HG02943 (cell line): ENCODE measurements at regions not wholly inside any gene's neighbourhood (a gene's known extent, or its start where the extent isn't known, plus 50 kb on each side); places are given as distances from the start of the nearest gene placed in this dataset.

Experiments used
- ATAC-seq: cut with Tn5 transposase; IDR thresholded peaks from one replicate; pipeline ENCODE4 v1.9.1; 2021; ENCODE audit warnings: mild to moderate bottlenecking, low read depth, moderate library complexity; ENCODE audit not compliant: unreplicated experiment

DNA sequence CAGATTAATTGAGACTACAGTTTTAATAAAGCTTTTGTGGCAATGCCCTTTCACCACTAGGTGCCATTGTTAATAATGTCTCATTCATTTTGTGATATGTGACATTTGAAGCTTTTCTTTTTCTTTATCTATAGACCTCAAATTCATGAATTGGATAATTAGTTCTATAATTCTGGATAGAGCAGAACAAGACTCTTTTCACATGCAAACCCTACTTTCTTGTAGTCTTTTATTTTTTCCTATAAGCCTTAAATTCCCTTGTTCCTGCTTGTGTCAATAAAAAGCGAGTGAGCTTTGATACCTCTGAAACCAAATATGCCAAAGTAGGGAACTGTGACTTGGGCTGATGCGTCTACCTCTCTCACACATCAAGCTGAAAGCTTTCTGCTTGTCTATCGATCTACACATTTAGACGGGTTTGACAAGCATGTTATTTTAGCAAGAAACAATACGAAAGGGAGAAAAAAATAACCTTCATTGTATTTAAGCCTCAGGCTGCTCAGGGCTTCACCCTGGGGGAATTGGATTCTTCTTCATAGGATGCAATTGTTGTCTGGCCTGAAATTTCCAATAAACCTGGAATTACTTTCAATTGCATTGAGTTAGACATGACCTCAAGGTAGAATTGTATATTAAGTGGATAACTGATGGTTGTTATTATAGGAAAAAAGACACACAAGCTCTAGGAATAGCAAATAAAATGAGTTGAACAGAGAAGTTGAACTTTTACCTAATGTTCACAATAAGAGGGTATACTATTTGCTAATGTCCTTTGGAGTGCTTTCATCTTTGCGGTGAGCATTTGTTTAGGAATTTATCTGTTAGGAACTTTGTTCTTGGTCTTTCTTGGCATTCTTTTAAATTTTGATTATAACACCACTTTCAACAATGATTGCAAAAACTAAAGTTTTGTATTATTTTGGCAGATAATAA is 1150.2 kb upstream of the PCDH9 start:
- no peak for ATAC-seq

DNA sequence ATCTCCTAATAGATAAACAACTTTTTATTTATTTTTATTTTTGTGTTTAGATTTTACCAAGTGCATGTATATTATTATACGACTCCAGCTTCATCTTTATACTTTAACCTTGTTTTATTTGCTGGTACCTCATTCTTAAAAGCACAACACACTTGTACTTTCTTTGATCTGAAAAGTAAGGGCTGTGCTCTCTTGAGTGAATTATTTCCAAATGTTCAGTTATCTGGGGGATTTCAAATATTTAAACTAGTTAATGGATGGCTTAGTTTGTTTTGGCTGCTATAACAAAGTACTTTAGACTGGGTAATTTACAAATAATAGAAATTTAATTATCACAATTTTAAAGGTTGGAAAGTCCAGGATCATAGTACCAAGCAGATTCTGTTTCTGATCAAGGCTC is 1148.2 kb upstream of the PCDH9 start:
- ATAC-seq: no peak

DNA sequence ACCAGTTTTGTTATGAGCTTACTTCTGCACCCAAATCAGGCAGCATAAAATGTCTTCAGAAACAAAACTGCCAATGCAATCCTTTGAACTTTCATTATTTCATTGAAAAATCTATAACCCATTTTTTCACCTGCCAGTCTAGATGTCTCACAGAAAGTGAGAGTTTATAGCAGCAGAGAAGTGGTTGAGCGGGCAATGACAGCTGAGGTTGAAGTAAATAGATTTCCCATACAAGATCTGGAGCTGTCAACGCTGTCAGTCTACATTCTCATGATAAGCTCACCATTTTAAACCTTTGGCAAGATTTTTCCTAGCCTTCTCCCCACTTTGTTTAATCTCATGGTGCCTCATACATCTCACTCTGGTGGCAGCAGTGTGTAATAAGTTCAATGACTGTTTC is 1144.9 kb upstream of the PCDH9 start:
- no peak for ATAC-seq

DNA sequence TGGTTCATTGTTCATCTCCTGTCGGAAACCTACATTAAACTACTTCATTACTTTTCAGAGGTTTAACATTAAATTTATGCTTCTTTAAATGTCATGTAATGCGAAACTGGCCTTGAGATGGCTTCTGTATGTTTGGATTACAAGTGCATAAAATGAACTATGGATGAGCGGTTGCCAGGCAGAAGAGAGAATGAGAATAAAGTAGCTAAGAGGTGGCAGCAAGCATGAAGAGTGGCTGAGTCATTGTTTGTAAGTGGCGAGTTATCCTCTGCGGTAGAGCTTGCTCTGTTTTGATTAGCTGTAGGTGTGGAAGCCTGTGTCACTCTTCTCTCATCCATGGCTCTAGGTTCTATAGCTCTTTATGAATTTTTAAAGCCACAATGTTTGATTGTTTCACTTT is 1139.6 kb upstream of the PCDH9 start:
- no peak for ATAC-seq

DNA sequence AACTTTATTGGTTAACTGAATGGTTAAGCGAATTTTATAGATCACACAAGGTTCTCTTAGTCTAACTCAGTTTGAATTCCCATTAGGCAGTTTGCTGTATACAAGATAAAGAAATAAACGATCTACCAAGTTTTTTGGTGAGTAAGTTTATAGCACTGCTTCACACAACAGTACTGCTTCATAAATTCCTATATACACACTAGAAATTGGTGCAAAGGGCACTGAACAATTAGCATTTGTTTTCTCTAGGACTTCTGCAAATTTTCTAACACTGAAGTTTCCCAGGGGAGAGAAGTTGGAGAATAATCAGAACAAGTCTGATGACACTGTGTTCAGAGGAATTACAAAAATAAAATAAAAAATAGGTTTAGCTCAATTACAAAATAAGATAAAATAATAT is 1138.8 kb upstream of the PCDH9 start:
- no peak for ATAC-seq

DNA sequence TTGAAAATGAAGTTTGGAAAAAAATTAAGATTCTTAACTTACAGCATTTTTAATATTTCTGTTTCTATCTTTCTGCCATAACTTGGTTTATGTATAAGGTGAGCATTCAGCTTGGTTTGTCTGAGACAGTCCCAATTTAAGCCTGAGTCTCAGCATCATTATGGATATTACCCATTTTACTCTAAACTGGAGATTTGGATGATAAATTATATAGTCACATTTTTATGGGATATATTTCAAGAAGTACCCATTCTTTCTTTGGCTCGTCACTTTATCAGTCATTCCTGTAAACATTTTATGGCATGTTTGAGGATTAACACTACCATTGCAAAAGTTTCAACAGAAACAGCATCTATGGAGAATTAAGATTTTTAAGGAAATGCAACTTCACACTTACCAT is 1129.0 kb upstream of the PCDH9 start:
- no peak for ATAC-seq

DNA sequence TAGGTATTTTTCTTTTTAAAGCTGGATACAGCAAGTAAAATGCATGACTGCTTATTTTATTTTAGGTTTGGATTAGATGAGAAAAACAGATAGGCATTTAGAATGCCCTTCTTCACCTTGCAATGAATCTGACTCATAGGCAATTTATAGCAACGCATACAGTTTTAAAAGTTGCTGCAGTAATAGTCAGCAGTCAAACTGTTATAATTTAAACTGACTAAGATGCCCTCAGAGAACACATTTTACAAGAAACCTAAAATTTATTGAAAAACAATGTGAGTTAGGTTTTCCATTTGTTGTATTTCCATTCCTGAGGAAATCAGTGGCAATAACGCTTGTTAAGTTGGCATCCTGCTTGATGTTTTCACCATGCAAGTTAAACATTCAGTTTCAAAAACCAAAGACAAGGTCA is 1128.2 kb upstream of the PCDH9 start:
- no peak for ATAC-seq

DNA sequence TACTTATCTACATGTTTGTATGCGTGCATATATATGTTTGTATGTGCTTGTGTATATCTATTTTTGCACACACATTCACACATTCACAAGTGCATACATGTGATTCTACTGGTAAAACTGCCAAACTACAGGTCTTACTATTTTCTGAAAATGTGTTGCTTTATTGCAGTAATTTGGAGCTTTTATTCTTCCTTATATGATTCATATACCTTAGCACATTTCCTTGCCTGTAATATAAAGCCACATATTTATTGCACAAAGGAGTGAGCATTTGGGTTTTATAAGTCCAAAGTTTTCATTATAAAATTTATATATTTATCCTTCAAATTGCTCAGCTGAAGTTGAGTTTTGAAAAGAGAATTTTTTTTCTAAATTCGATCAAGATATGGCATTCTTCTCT is 1120.4 kb upstream of the PCDH9 start:
- no peak for ATAC-seq

DNA sequence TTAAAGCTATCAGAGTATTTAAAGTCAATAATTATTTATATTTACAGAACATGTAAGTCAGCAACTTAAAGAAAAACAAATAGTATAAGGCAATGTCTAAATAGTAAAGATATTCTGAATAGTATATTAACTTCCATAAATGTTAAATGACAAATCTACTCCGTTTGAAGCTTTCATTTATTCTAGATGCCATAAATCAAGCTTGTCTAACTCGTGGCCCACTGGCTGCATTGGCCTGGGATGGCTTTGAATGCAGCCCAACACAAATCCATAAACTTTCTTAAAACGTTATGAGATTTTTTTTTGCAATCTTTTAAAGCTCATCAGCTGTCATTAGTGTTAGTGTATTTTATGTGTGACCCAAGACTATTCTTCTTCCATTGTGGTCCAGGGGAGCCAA is 1117.1 kb upstream of the PCDH9 start:
- ATAC-seq: no peak

DNA sequence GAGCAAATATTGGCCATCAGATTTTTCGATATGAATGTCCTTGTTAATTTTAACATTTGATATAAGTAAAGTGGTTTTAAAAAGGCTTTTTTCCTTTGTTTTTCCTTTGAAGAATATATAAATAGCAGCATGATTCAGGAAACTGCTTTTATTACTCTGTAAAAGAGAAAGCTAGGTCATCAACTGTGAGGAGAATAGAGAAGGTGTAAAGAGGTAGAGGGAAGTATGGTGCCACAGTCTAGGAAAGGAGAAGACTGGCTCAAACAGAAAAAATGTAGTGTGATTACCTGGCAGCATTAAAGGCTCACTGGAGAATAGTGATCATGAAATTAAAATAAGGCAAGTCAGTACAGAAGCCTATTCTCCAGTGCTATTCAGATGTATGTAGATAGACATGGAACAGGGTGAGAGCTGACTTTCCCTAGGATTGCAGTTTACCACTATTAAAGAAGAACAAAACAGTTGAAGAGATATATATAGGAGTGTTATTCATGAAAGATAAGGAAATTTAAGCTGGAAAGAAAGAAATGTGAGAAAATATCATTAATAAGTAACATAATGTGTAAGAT is 1115.9 kb upstream of the PCDH9 start:
- ATAC-seq: no peak

DNA sequence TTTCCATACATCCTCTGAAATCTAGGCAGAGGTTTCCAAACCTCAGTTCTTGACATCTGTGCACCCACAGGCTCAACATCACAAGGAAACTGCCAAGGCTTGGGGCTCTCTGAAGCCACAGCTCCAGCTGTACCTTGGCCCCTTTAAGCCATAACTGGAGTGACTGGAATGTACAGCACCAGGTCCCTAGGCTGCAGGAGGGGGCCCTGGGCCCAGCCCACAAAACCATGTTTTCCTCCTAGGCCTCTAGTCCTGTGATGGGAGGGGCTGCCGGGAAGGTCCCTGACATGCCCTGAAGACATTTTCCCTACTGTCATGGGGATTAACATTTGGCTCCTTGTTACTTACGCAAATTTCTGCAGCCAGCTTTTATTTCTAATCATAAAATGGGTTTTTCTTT is 1093.0 kb upstream of the PCDH9 start:
- ATAC-seq: no peak

DNA sequence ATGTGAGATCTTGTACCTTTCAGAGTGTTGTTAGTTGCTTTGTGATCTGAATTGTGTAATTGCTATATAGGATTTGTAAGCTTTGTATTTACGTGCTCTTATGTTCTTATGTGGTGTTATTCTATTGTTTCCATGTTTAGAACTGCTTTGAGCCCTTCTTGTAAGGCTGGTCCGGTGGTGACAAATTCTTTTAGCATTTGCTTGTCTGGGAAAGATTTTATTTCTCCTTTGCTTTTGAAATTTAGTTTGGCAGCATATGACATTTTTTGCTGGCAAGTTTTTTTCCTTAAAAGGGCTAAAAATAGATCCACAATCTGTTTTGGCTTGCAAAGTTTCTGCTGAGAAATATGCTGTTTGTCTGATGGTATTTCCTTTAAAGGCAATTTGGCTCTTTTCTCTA is 1089.2 kb upstream of the PCDH9 start:
- no peak for ATAC-seq

DNA sequence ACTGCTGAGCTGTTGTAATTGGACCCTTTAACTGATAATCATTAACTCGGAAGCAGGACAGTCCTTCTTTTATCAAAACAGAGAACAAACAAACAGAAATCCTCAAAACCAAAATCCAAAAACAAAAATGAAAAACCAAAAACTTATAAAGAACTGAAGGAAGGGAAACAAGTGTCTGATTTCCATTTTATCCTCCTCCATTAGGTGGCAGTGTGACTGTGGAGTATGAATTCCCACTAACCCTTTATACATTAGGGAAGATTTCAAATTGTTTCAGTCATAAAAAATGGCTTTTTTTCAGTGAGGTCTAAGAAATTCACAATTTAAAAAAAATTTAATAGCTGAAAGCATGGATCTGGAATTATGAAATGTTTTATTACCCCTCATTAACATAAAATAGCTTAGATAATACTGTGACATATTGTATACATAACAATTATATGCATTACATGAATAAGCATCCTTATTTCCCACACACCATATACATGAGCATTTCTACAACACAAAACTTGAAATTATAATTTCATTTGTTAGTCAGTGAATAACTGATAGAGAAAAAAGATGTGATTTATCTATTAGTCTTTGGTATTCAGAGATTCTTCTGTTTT is 1074.3 kb upstream of the PCDH9 start:
- peak; percentile 77 for ATAC-seq

DNA sequence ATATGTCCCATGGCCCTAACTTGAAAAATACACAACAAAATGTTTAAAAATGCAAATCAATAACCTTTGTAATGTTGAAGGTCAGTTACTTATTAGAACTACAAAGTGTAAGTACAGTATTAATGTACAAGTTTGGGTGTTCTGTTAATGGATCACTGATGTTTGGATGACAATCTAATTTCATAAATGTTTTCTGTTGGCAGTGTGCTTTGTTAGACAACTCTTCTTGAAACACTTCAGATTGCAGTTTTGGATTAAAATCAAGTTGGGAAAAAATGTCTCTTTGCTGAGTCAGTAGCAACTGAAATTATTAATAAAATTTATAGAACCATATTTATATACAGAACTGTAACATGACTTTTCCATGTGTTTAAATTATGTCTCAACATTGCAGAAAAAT is 1063.5 kb upstream of the PCDH9 start:
- no peak for ATAC-seq

DNA sequence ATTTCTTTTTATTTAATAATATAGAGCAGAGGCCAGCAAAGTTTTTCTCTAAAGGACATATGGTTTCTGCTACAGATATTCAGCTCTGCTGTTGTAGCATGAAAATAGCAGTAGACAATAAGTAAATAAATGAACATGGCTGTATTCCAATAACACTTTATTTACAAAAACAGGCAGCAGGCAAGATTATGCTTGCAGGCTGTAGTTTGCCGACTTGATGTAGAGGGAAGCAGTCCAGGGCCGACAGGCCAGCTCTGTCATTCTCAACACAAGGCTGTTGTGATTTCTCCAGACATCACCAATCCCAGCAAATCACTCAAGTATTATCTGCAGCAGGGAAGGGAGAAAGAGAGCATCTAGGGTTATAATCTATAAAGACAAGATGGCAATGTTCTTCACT is 1062.5 kb upstream of the PCDH9 start:
- no peak for ATAC-seq

DNA sequence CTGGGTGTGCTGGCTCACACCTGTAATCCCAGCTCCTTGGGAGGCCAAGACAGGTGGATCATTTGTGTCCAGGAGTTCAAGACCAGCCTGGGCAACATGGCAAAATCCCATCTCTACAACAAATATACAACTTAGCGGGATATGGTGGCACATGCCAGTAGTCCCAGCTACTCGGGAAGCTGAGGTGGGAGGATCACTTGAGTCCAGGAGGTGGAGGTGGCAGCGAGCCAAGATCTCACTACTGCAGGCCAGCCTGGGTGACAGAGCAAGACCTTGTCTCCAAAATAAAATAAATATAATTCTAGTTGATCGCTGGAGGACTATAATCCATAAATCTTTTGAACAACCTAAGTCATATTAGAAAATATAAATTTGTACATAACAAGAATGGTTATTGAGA is 1061.5 kb upstream of the PCDH9 start:
- ATAC-seq: no peak

DNA sequence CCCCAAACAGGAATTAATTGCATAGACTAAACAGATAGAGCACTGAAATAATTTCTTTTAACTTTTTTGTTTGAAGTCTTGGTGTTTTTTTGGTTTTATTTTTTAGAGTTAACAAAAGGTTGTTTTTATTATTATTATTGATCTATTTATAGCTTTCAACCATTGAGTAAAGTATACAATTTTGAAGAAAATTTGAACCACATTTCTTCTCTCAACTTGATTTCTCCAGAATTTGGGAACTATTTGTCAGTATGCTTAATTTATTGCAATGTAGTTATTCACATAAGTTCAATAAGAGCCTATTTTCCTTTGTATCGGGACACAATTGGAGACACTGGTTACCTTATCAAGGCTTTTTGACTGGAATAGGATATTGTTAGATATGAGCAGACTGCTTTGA is 1045.6 kb upstream of the PCDH9 start:
- no peak for ATAC-seq

DNA sequence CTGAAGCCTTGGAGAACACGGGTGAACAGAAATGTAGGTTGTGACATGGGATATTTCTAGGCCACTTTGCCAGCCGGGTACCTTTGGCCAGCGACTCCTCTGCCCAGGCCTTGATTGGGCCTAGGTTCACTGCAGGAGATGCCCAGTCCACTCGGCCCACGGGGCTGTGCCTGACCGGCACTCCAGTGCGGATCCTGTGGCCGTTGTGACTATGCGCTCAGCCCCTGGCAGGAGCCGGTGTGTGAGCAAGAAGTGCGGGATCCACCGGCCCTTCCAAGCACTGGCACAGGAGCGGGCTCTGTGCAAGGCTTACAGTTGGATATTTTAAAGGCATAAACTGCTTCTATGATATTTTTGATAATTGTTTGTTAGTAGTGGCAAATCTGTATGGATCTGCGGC is 1042.5 kb upstream of the PCDH9 start:
- no peak for ATAC-seq

DNA sequence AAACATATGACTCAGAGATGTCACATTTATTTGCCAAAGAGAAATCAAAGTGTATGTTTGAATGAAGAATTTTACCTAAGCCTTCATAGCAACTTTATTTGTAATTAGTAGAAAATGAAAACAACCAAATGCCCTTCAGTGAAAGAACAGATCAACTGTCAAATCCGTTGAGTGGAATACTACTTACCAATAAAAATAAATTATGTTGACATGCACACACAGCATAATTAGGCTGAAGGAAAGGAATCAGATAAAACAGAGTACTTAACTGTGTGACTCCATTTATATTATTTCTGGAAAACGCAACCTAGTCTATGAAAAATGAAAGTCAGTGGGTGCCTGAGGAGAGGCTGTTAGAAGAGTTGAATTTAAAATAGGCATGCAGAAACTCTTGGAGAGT is 1034.6 kb upstream of the PCDH9 start:
- ATAC-seq: no peak

DNA sequence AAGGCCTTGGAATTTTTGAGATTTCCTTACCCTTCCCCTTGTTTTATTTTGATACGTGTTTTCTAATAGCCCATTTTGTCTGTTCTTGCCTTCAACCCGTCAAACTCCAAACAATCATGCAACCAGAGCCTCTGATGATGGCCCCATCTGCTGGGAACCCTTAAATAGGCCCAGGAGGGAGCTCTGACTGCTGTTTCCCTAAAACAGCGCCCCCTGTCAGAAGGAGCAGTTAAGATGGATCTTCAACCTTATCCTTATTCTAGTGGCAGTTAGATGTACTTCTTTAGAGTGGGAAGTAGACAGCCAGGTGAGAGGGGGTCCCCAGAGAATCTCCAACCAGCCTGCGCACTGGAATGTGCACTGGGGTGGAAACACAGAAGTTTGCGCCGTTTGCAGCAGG is 1031.0 kb upstream of the PCDH9 start:
- no peak for ATAC-seq

DNA sequence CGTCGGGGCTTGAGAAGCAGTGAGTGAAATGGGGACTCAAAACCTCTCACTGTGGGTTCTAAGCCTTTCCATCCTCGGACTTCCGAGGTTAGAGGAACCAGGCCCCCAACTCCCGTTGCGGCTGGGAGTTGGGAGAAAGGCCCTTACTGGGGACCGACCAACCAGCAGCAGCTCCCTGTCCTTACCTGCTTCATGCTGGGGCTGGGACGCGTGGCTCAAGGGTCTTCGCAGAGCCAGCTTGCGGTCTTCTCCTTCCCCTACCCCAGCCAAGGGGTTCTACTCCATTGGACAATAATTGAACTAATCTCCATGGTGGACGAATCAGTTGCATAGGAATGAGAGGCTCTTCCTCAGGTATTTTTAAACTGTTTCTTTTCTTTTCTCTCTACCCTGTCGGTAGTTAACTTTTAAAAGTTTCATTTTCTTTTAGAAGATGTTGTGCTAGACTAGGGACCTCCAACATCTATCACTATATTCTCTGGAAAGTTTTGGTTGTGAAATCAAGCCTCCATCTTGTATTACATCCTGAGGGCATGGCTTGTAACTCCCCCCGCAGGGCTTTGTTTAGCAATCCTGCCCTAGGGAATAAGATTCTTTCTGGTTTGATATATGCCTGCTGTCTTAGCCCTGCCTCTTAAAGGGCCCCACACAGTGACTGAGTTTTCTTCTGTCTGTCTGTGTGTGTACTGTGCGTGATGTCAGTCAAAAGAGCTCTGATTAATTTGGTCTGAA is 1027.1 kb upstream of the PCDH9 start:
- no peak for ATAC-seq
